ENCODE measurements at regions not wholly inside any gene's neighbourhood (a gene's known extent, or its start where the extent isn't known, plus 50 kb on each side); places are given as distances from the start of the nearest gene placed in this dataset.
"Not testable (repeated sequence)": the region's sequence is repeated elsewhere in the genome, so short reads cannot be mapped to it uniquely, and the experiment has no call there.

GRCh38 chr1:234896477-234897389, 231.9 kb downstream of the TOMM20 start:
- DNase-seq: no peak

GRCh38 chr1:234893725-234894630, 234.7 kb downstream of the TOMM20 start:
- DNase-seq: peak; percentile 32

- no peak for DNase-seq
Observed at GRCh38 chr1:234893359-234893724, 235.3 kb downstream of the TOMM20 start.

- no peak for DNase-seq
Observed at GRCh38 chr1:234892642-234893041, 236.0 kb downstream of the TOMM20 start.

- no peak for DNase-seq
Observed at GRCh38 chr1:234891427-234891826, 237.2 kb downstream of the TOMM20 start.

- no peak for DNase-seq
Observed at GRCh38 chr1:234889643-234890042, 239.0 kb downstream of the TOMM20 start.

GRCh38 chr1:234888247-234888646, 240.4 kb downstream of the TOMM20 start:
- DNase-seq: not testable (repeated sequence)

- peak; percentile 29 for DNase-seq
Observed at GRCh38 chr1:234887016-234887900, 241.4 kb downstream of the TOMM20 start.

- no peak for DNase-seq
Observed at GRCh38 chr1:234886081-234886984, 242.3 kb downstream of the TOMM20 start.

GRCh38 chr1:234885601-234886000, 243.0 kb downstream of the TOMM20 start:
- no peak for DNase-seq

- DNase-seq: no peak
Observed at GRCh38 chr1:234884701-234885100, 243.9 kb downstream of the TOMM20 start.

- no peak for DNase-seq
Observed at GRCh38 chr1:234884006-234884405, 244.6 kb downstream of the TOMM20 start.

- no peak for DNase-seq
Observed at GRCh38 chr1:234882898-234883297, 245.7 kb downstream of the TOMM20 start.

- DNase-seq: no peak
Observed at GRCh38 chr1:234881893-234882771, 246.5 kb downstream of the TOMM20 start.

- peak; percentile 44 for DNase-seq
Observed at GRCh38 chr1:234879147-234880080, 249.2 kb downstream of the TOMM20 start.

GRCh38 chr1:234878288-234878687, 250.3 kb downstream of the TOMM20 start:
- DNase-seq: no peak

- DNase-seq: no peak
Observed at GRCh38 chr1:234877761-234878160, 250.9 kb downstream of the TOMM20 start.

- no peak for DNase-seq
Observed at GRCh38 chr1:234875953-234876855, 252.4 kb downstream of the TOMM20 start.

All from NCI-H2107 (cell line).